DMS 273 (cell line): ENCODE measurements at regions not wholly inside any gene's neighbourhood (a gene's known extent, or its start where the extent isn't known, plus 50 kb on each side); places are given as distances from the start of the nearest gene placed in this dataset.

Source experiments
- DNase-seq: peaks from one replicate; lab custom pipeline; 2025; ENCODE audit not compliant: unreplicated experiment; lab: John Stamatoyannopoulos, UW

DNA sequence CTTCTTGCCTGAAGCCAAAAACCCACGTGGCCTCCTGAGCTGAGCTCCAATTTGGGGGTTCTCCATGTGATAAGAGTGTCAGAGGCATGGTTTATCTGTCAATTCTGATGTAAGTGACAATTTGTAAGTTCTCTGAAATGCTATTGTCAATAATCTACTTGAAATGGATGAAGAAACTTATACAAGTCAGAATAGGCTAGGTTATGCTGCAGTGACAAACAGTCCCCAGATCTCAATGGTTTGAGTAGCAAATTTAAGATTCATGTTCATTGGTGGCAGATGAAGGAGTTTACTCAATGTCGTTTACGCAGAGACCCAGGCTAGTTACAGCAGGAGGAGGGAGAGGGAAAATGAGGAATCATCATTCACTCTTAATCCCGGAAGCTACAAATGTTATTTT is 352.4 kb downstream of the KIF16B start:
- DNase-seq: no peak

DNA sequence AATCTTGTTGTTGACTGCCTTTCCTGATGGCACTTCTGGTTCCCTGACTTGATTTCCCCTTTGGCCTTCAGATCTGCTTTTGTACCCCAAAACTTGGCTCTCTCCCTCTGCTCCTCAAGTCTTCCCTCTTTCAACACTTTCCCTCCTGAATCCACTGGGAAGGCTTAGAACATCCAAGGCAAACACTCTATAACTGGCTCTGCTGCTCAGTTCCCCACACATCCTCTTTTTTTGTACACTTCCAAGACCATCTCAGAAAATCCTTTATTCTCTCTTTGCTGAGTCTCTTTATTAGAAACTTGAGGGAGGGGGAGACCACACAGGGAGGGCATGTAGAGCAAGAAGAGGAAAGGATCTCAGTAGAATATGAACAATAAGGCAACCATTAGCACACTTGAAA is 354.1 kb downstream of the KIF16B start:
- DNase-seq: no peak

DNA sequence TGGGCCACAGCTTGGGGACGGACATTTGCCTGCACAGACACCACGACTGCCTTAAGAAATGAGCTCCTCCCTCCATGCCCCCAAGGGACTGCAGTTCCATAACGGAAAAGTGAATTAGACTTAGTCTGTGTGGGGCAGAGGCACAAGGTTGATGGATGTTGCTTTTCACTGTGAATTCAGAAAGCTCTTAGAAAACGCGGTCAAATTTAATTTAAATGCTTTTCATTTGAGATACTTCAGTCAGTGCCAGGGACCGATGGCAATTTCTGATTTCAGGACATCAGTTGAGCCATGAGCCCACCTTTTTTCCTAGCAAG is 356.4 kb downstream of the KIF16B start:
- no peak for DNase-seq

DNA sequence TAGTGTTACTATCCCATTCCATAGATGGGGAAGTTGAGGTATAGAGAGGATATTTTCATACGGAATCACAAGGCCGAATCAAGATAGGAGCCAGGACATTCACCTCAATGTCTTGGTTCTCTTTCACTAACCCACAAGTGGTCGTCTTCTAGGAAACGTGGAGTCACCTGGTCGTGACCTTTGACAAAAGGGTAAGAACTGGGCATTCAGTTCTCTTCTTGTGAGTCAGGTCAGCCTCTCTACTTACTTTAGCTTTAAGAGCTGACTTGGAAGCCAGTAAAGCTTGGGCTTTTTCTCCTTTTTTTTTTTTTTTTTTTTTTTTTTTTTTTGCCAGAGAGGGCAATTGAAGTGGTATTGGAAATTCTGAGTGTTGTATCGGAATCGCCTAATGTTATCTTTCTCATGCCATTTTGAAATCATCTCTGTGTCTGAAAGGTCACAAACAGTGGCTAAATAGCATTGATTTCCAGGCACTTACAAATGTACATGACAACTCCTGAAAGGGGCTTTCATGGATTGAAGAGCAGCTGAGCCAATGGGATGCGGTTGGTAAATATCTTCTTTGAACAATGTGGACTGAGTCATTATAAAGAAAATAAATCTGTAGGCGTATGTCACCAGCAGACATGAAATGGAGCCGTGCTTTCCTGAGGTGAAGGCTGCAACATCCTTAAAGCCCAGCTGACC is 356.9 kb downstream of the KIF16B start:
- no peak for DNase-seq

DNA sequence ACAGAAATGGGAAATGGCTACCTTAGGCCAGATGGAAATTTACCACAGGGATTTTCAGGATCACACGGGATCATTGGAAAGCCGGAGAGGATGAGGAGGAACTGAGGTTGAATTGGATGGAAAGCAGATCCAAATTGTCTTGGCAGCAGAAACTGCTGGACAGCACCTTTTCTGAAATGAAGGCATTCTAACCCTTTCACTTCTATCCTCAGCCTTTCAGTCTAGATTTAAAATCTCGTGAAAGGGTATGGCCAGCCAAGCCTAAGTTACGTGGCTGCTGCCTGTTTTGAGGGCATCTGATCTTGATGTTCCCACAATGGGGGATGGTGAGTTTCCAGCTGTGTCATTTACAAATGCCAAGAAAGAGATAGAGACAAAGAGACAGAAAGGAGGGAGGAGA is 358.2 kb downstream of the KIF16B start:
- DNase-seq: no peak

DNA sequence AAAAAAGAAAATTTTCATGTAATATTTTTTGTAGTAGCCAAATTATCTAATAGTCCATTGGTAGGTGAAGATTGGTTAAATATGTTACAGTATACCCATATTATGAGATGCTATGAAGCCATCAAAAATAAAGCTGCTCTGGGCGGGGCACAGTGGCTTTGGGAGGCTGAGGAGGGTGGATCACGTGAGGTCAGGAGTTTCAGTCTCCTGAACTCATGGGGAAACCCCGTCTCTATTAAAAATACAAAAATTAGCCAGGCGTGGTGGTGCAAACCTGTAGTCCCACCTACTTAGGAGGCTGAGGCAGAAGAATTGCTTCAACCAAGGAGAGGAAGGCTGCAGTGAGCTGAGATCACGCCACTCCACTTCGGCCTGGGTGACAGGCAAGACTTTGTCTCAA is 360.5 kb downstream of the KIF16B start:
- no peak for DNase-seq

DNA sequence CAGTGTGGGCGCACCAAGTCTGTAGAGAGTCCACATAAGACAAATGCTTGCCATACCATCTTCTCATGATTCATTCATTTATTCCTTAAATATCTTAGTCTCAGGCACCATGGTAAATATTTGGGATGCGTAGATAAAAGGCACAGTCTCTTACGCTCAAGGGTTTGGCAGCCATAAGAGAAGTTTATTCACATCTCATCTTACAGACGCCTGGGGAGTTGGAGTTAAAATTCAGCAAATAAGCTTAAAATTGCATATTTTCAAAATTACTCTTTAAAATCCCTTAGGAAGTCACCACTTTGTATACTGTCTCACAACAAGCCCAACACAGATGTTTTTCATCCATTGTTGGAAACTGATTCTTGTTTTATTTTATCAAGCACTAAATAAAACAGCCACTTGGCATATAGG is 363.3 kb downstream of the KIF16B start:
- DNase-seq: no peak

DNA sequence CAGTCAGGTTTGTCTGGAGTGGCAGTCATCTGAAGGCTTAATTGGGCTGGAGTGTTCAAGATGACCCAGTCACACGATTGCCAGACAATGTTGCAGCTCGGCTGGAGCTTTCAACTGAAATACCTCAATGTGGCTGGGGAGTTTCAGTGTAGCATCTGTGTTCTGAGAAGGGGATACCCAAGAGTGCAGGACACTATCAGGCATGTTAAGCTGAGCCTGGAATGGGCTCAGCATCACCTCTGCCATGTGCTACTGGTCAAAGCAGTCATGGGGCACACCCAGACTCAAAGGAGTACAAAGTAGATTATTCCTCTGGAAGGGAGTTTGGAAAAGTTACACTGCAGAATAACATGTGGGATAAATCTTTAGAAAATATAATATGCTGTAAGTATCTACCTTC is 363.9 kb downstream of the KIF16B start:
- DNase-seq: no peak

DNA sequence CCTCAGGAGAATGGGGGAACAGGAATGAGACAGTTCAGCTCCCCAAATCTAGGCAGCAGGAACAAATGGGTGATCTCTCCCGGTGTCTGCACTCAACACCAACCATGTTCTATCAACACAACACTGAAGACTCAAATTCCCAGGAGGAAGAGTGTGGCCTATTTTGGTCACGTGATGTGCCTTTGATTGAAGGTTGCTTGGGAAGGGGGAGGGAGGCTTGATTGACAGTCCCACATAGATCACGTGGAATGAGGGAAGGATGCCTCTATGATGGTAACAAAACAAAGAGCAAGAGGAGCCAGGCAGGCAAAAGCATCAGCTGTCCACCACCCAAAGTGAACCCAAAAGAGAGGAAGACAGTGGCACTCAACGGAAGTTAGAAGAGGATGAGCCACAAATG is 364.8 kb downstream of the KIF16B start:
- no peak for DNase-seq

DNA sequence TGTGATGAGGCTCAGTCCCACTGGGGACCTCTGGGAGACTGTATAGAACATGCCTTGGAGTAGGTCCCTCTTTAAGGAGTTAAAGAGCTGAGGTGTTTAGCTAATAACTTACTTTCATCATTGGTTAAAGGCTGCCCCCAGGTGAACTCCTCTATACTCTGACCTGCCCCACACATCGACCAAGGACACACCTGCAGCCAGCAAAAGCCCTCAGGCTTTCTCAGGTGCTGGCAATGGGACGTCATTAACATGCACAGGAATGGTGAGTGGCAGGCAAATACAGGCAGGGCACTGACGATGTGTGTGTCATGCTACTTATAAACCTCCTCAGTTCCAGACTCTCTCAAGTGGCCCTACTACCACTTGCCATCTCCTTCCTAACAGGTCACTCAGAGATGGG is 366.4 kb downstream of the KIF16B start:
- DNase-seq: no peak

DNA sequence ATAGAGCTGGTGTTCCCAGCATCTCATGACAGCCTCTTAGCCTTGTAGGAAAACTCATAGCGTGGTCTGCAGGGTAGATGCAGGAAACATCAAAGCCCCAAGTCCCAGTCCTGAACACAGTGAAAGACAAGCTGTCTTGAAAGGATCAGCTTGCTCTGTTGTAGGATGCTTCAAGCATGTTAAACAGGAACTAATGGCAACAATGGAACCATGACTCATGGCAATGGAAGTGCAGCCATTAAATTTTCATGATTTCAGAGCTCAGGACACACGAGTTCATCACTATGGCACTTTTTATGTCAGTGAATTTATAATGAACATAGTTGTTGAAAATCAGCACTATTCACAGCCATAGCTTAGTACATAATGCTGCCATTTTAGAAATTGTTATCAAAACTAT is 367.7 kb downstream of the KIF16B start:
- DNase-seq: no peak

DNA sequence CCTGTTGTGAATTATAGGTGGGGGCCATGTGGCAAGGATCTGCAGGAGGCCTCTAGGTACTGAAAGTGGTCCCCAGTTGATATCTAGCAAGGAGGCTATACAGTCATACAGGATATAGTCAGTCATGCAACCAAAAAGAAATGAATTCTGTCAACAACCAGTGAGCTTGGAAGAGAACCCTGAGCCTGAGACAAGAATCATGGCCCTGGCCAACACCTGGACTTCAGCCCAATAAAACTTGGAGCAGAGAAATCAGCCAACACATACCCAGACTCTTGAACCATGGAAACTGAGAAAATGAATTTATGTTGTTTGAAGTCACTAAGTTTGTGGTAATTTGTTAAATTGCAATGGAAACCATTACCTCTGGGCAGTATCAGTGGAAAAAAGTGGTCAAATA is 370.2 kb downstream of the KIF16B start:
- no peak for DNase-seq

DNA sequence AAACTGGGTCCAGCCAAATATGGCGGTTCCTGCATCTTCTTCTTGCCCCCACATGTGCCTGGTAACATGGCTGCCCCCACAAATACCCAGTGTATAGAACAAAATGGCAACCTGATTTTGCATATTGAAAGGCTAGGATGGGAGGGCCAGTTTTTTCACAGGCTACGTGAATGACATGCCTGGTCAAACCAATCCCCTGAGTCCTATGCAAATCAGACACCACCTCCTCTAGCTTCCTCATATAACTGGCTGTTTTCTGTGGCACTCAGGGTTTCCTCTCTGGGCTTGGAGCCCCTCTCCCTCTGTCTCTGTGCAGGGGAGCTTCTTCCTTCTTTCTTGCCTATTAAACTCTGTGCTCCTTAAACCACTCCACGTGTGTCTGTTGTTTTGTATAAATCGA is 372.1 kb downstream of the KIF16B start:
- no peak for DNase-seq

DNA sequence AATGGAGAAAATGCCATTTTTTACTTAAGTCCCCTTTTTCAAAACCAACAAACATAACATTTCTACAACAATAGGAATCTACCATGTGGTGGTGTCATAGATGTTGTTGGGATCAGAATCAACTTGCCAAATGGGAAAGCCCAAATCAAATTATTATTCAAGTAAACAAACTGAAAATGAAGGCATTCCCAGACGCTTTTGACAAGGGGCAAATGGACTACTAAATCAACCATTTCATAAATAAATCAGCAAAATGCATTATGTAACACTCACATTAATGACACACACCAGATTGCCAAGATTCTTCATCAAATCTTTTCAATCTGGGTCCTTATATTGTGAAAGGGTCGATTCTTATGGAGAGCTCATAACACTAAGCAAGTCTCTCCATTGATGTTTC is 375.6 kb downstream of the KIF16B start:
- no peak for DNase-seq

DNA sequence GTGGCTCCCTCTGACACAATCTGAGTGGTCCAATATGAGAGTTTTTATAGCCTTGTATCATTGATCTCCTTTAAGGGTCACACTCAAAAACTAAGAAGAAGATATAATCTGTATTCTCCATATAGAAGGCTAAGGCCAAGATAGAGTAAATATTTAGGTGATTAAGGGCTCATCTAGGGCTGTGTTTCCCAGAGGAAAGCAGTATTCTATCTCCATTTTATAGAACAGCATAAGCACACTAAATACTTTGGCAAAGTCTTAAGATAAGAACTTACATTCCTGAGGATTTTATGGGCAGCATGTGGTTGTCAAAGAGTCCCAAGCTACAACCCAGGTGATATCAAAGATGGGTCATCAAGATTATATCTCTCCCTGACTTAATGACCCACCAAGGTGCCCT is 377.6 kb downstream of the KIF16B start:
- no peak for DNase-seq

DNA sequence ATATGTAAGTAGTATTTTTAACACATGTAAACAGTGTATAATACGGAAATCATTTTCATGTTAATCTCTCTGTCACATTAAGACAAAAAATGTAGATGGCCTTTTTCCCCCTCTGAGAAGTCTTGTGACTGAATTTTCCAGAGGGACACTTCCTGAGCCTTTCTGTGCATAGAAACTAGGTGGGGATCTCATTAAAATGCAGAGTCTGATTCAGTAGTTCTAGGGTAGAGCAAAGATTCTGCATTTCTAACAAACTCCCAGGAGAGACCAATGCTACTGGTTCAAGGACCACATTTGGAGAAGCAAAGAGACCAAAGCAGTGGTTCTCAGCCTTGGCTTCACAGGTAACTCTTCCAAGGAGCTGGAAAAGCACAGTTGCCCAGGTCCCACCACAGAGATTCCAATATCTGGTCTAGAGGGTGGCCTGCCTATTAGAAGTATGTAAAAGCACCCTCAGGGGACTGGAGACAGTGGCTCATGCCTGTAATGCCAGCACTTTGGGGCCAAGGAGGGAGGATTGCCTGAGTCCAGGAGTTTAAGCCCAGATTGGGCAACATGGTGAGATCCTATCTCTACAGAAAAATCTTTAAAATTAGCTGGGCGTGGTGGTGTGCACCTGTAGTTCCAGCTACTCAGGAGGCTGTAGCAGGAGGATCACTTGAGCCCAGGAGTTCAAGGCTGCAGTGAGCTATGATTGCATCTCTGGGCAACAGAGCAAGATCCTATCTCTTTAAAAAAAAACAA is 378.5 kb downstream of the KIF16B start:
- no peak for DNase-seq

DNA sequence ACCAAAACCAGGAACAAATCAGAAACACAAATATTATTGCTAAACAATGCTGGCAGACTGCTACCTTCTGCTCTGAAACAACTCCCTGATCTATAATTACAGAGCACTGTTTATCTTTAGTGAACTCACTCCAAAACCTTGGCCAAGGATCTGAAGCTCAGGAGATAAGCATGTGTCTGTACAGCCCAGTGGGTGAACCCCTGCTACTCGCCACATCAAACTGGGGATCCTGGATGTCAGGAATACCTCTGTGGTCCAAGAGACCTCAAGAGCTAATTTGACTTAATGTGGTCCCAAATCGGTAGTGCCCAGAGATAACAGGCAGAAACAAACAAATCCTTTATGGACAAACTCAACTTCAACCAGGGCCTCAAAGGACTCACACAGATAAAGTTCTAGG is 381.8 kb downstream of the KIF16B start:
- DNase-seq: no peak

DNA sequence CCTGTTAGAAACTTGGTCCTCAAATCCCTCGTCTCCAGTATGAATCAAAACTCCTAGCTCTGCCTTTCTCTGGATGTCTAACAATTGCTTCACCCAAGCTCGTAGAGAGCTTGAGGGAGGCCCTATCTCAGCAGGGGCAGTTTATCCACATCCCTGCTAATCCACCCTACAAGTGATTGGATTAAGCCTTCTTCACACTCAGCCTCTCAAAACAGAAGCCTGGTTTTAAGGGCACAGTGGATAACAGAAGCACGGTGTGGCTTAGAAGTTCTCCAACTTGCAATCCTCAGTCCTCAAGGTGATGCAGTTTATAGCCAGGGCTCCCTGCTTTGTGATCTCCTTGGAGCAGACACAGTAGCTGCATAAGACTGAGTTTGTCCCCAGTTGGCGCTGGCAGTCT is 383.9 kb downstream of the KIF16B start:
- DNase-seq: no peak

DNA sequence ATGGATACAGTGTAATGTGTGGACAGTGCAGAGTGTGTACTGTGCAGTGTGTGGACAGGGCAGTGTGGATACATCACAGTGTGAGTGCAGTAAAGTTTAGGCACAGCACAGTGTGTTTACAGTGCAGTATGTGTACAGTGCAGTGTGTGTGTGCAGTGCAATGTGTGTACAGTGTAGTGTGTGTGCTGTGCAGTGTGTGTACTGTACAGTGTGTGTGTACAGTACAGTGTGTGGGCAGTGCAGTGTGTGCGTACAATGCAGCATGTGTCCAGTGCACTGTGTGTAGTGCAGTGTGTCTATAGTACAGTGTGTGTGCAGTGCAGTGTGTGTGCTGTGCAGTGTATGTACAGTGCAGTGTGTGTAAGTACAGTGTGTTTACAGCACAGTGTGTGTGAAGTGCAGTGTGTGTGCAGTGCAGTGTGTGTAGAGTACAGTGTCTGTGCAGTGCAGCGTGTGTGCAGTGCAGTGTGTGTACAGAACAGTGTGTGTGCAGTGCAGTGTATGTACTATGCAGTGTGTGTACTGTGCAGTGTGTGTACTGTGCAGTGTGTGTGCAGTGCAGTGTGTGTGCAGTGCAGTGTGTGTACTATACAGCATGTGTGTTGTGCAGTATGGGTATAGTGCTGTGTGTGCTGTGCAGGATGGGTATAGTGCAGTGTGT is 385.2 kb downstream of the KIF16B start:
- DNase-seq: no peak

DNA sequence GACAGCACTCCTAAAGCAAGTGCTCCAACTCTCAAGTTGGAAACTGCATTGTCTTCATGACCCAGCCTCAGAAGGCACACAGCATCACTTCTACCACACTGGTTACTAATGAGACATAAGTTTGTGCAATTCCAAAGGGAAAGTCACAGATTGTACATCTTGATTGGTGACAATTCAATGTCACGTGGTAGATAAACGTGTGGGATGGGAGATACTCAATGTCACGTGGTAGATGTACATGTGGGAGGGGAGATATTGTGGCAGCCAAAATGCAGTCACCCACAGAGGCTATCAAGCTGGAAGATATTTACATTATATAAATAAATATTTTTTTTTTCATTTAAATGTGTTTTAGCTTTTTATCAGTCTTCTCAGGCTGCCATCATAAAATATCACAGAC is 393.3 kb downstream of the KIF16B start:
- no peak for DNase-seq

DNA sequence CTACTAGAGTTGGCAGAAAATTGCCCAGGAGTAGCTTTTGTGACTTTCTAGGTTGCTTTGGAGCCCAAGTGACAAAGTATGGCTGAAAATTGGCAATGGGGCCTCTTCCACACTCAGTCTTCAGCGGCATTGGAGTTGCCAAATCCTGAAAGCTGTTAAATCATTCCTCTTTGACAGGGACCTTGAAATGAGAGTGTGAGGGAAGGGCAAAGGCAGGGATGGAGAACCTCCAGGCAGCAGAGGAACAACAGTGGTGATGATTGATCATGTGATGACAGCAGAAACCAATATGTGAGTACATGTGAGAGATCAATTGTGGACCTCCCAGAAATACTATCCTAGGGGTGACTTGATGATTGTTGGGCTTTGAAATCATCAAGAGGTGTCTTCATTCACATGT is 393.9 kb downstream of the KIF16B start:
- no peak for DNase-seq

DNA sequence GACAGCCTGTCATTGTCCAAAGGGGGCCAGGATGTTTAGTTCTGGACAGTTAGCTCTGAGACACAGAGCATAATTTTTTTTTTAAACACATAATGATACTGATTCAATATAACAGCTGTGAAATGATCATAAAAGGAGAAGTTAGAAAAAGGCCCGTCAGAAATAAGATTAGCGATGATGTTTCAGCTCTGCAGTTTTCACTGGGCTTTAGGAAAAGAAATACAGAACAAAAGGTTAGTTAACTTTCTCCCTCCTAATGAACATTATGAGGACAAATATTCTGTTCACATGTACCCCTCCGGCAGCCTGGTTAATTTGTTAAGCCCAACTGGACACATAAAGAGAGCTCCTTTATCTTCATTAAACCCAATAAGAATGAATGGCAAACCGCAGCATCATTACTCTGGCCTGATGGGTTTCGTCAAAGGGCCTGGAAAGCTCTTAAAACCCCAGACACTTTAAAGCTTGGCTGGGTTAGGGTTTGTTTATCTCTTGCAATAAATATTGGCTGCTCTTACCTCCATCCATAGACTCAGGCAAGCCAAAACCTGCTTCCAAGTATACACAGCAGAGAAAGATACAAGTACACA is 394.6 kb downstream of the KIF16B start:
- no peak for DNase-seq
